Endothelial cell of umbilical vein (primary cell): ENCODE measurements at regions not wholly inside any gene's neighbourhood (a gene's known extent, or its start where the extent isn't known, plus 50 kb on each side); places are given as distances from the start of the nearest gene placed in this dataset.

ENCODE experiments used
- BruUV-seq: library from RNA; stranded (reverse); fragments of 400-500 nt; replicated peaks from 2 replicates; lab custom pipeline; 2021; lab: Mats Ljungman, UMichigan
- CTCF ChIA-PET: fragments of 300-600, 350-600 bp; sonication (Branson Sonifier 250); formaldehyde crosslinking; loops from one replicate; lab custom pipeline; 2021; ENCODE audit warnings: antibody characterized with exemption, inconsistent platforms; lab: Charles Lee
- POLR2A ChIA-PET: fragments of 300-600, 350-600 bp; sonication (Branson Sonifier 250); formaldehyde crosslinking; loops from one replicate; lab custom pipeline; 2021; ENCODE audit warnings: antibody characterized with exemption, inconsistent platforms; lab: Charles Lee
- DNase-seq: peaks from one replicate; pipeline ENCODE4 v3.0.0-alpha.2; 2011; ENCODE audit warnings: low read depth, low spot score
- FAIRE-seq: peaks from 2 replicates; lab custom pipeline; 2011; peaks lifted over from hg19 to GRCh38; lab: Jason Lieb, UNC
- H2AFZ ChIP-seq: 2 replicates; pipeline ENCODE4 v1.6.0; 2012; ENCODE audit warnings: low read depth, low read length, control low read depth, inconsistent platforms
- H3K27ac ChIP-seq: 2 replicates; pipeline ENCODE4 v1.5.1; 2011; ENCODE audit warnings: low read depth, mild to moderate bottlenecking, control low read depth, low read length, moderate library complexity; ENCODE audit not compliant: insufficient read depth
- H3K27me3 ChIP-seq, 2 experiments: 2 replicates each; pipeline versions ENCODE4 v1.6.0 to v1.6.1; 2011; ENCODE audit warnings: low read length in 2 of 2, mixed read lengths in 1 of 2; ENCODE audit not compliant: control insufficient read depth in 2 of 2, insufficient read depth in 2 of 2
- H3K36me3 ChIP-seq, 2 experiments: 2 replicates in 1 of 2; 3 replicates in 1 of 2; pipeline ENCODE4 v1.5.1; 2011; ENCODE audit warnings: low read length in 2 of 2, mild to moderate bottlenecking in 1 of 2, moderate library complexity in 1 of 2; ENCODE audit not compliant: control insufficient read depth in 2 of 2, insufficient read depth in 2 of 2; ENCODE audit errors: extremely low read depth in 1 of 2
- H3K4me1 ChIP-seq: 3 replicates; pipeline ENCODE4 v1.5.1; 2011; ENCODE audit warnings: mild to moderate bottlenecking, low read length; ENCODE audit not compliant: control insufficient read depth, insufficient read depth; ENCODE audit errors: extremely low read depth
- H3K4me2 ChIP-seq: 2 replicates; pipeline ENCODE4 v1.6.1; 2011; ENCODE audit warnings: low read length, control low read depth, mixed read lengths; ENCODE audit not compliant: insufficient read depth
- H3K4me3 ChIP-seq, 3 experiments: fragments of 200-600 bp in 1 of 3; sonication (generic), shearing (Covaris generic) in 1 of 3; replicated peaks in 1 of 3; 2 replicates each; pipeline ENCODE4 v1.5.1; 2011 to 2016; ENCODE audit warnings: control low read depth in 3 of 3, low read length in 3 of 3, mild to moderate bottlenecking in 2 of 3, inconsistent platforms in 1 of 3, low read depth in 1 of 3, moderate library complexity in 1 of 3; ENCODE audit not compliant: insufficient read depth in 1 of 3
- H3K79me2 ChIP-seq: 2 replicates; pipeline ENCODE4 v1.6.0; 2012; ENCODE audit warnings: low read length, inconsistent platforms; ENCODE audit not compliant: control insufficient read depth, insufficient read depth
- H3K9ac ChIP-seq: replicated peaks from 2 replicates; pipeline ENCODE3; 2011; ENCODE audit warnings: low read length, control low read depth; ENCODE audit not compliant: insufficient read depth; ENCODE audit errors: extremely low read depth
- H3K9me1 ChIP-seq: replicated peaks from 3 replicates; pipeline ENCODE4 v1.6.0; 2011; ENCODE audit warnings: mild to moderate bottlenecking, low read length; ENCODE audit not compliant: control insufficient read depth, insufficient read depth; ENCODE audit errors: extremely low read depth
- H3K9me3 ChIP-seq: replicated peaks from 2 replicates; pipeline ENCODE4 v1.5.1; 2012; ENCODE audit warnings: low read length, inconsistent platforms; ENCODE audit not compliant: control insufficient read depth, insufficient read depth
- H4K20me1 ChIP-seq: replicated peaks from 2 replicates; pipeline ENCODE3; 2011; ENCODE audit warnings: mild to moderate bottlenecking, low read length; ENCODE audit not compliant: control insufficient read depth, insufficient read depth; ENCODE audit errors: extremely low read depth
- EZH2 ChIP-seq: IDR thresholded peaks from 2 replicates; pipeline ENCODE4 v1.6.1; 2012; ENCODE audit warnings: borderline replicate concordance, low read depth, mild to moderate bottlenecking, moderate library complexity, low read length, inconsistent platforms; ENCODE audit not compliant: severe bottlenecking
- FOS ChIP-seq: IDR thresholded peaks from 2 replicates; pipeline ENCODE4 v1.6.1; 2011; ENCODE audit warnings: mild to moderate bottlenecking, low read length, moderate library complexity, borderline replicate concordance; ENCODE audit not compliant: insufficient read depth
- GATA2 ChIP-seq: IDR thresholded peaks from 2 replicates; pipeline ENCODE4 v1.7.0; 2011; ENCODE audit warnings: low read depth, mild to moderate bottlenecking, moderate library complexity, mixed read lengths, low read length; ENCODE audit not compliant: insufficient read length, insufficient read depth
- JUN ChIP-seq: IDR thresholded peaks from 2 replicates; pipeline ENCODE4 v1.6.1; 2011; ENCODE audit warnings: borderline replicate concordance, low read depth; ENCODE audit not compliant: insufficient read length, insufficient read depth
- MYC ChIP-seq: IDR thresholded peaks from one replicate; pipeline ENCODE4 v1.6.1; 2011; ENCODE audit warnings: mild to moderate bottlenecking, low read depth, low read length
- POLR2A ChIP-seq: IDR thresholded peaks from 2 replicates; pipeline ENCODE4 v1.6.1; 2012; ENCODE audit warnings: low read depth, mild to moderate bottlenecking, control low read depth, low read length
- POLR2AphosphoS5 ChIP-seq: IDR thresholded peaks from 2 replicates; pipeline ENCODE4 v1.6.1; 2012; ENCODE audit warnings: low read depth, mild to moderate bottlenecking, control low read depth, low read length, moderate library complexity; ENCODE audit not compliant: insufficient read depth
- dilution Hi-C: fragments of 300-500 bp; cut with MboI; formaldehyde crosslinking; loops from one replicate; pipeline ENCODE4 v1.15.0; 2019; ENCODE audit warnings: low sequenced_read_pairs; ENCODE audit not compliant: extremely low pct_ligation_motif_present
- intact Hi-C: fragments of 100-400 bp; cut with micrococcal nuclease; formaldehyde crosslinking; loops from one replicate; pipeline ENCODE4 v1.10.0; 2022
- TF ChIP-seq, protein P1 (sequence below): IDR thresholded peaks from 2 replicates; pipeline ENCODE4 v1.6.1; 2011; ENCODE audit not compliant: insufficient read depth, insufficient read length
- TF ChIP-seq, protein P2 (sequence below), 2 donors: IDR thresholded peaks; 1 replicate in 1 of 2; 2 replicates in 1 of 2; pipeline ENCODE4 v1.5.1; 2011; ENCODE audit warnings: low read length in 2 of 2, mild to moderate bottlenecking in 2 of 2, moderate library complexity in 2 of 2, control low read depth in 1 of 2, inconsistent platforms in 1 of 2, low read depth in 1 of 2; ENCODE audit not compliant: insufficient read depth in 1 of 2; ENCODE audit errors: extremely low read depth in 1 of 2

DNA sequence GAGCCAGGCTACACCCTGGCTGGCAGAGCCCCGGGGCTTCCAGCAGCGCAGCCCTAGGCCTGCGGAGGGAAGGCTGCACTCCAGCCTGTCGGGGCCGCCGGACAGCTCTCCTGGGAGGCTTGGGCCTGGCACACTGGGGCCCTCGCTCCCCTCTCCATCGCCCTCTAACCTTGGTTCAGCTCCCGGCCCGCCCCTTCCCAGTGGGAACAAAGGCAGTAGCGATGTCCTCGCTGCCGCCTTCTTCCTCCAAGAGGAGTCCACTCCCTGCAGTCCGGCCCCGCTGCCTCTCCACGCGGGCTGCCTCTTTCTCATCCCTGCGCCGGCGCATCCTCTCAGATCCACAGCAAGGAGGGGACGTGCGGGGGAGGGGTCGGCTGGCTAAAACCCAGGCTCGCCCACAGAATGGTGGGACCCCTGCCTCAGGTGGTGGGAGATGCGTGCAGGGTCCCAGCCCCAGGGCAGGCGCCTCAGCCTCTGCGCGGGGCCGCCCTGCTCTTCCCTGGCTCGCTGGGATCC, 138.1 kb downstream of the TWIST2 start:
- BruUV-seq: no TSS peak
- Histone ChIP-seq H3K79me2 (no peaks in the 10 kb centered on the region), H2AFZ (no peak overlapping the region), H4K20me1 (no peaks in the 10 kb centered on the region), H3K9me1 (no peaks in the 10 kb centered on the region), H3K27me3 (no peaks in the 10 kb centered on the region), H3K36me3 (no peaks in the 10 kb centered on the region), H3K27ac (no peak overlapping the region), H3K9ac (no peak overlapping the region), H3K4me1 (no peaks in the 10 kb centered on the region), H3K4me2 (no peak overlapping the region), H3K9me3 (no peaks in the 10 kb centered on the region), H3K4me3 (no peak overlapping the region)
- dilution Hi-C loops (no loop called here), intact Hi-C loops (no loop called here)
- FAIRE-seq (no peak), DNase-seq (no peak)
- ChIA-PET POLR2A (no interaction called here), CTCF (no interaction called here)
- TF ChIP-seq POLR2A: no peak
- no peak for TF ChIP-seq EZH2
- TF ChIP-seq POLR2AphosphoS5: no peak
- TF ChIP-seq, protein P1, sequence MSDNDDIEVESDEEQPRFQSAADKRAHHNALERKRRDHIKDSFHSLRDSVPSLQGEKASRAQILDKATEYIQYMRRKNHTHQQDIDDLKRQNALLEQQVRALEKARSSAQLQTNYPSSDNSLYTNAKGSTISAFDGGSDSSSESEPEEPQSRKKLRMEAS: no peak
- no peak for TF ChIP-seq JUN
- TF ChIP-seq, protein P2, sequence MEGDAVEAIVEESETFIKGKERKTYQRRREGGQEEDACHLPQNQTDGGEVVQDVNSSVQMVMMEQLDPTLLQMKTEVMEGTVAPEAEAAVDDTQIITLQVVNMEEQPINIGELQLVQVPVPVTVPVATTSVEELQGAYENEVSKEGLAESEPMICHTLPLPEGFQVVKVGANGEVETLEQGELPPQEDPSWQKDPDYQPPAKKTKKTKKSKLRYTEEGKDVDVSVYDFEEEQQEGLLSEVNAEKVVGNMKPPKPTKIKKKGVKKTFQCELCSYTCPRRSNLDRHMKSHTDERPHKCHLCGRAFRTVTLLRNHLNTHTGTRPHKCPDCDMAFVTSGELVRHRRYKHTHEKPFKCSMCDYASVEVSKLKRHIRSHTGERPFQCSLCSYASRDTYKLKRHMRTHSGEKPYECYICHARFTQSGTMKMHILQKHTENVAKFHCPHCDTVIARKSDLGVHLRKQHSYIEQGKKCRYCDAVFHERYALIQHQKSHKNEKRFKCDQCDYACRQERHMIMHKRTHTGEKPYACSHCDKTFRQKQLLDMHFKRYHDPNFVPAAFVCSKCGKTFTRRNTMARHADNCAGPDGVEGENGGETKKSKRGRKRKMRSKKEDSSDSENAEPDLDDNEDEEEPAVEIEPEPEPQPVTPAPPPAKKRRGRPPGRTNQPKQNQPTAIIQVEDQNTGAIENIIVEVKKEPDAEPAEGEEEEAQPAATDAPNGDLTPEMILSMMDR (IDR thresholded peaks at IDR 0.05; ENCODE audit: extremely low read depth in 1 of 2, insufficient read depth in 1 of 2, low read depth in 1 of 2, low read length in 2 of 2): no peak
- no peak for TF ChIP-seq GATA2
- no peak for TF ChIP-seq FOS
- TF ChIP-seq MYC: no peak
